Inferior parietal cortex (tissue), 1 donor: ENCODE measurements at regions not wholly inside any gene's neighbourhood (a gene's known extent, or its start where the extent isn't known, plus 50 kb on each side); places are given as distances from the start of the nearest gene placed in this dataset.
"Not testable (repeated sequence)": the region's sequence is repeated elsewhere in the genome, so short reads cannot be mapped to it uniquely, and the experiment has no call there.

Experiments
- DNase-seq: peaks from one replicate; pipeline ENCODE4 v3.0.0-alpha.2; 2016; ENCODE audit errors: extremely low spot score

- no peak for DNase-seq
These were observed 426.4 kb downstream of the PDGFC start for GRCh38 chr4:156545003-156545785.

DNA sequence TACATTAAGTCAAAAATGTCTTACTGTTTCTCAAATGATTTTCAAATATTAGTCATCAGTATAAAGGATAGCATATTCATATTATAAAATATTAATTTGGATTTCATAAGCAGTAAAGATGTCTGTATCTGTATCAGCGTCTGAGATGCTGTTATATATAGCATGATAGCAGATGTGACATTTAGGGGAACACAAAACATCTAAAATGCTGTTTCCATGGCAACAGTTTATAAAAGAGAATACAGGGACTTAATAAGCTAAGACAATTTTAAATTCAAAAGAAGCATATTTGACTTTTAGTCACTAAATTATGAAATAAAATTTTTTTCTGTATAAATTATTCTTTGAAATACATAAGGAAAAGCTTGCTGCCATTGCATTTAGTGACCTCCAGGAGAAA is 432.2 kb downstream of the PDGFC start:
- no peak for DNase-seq

DNA sequence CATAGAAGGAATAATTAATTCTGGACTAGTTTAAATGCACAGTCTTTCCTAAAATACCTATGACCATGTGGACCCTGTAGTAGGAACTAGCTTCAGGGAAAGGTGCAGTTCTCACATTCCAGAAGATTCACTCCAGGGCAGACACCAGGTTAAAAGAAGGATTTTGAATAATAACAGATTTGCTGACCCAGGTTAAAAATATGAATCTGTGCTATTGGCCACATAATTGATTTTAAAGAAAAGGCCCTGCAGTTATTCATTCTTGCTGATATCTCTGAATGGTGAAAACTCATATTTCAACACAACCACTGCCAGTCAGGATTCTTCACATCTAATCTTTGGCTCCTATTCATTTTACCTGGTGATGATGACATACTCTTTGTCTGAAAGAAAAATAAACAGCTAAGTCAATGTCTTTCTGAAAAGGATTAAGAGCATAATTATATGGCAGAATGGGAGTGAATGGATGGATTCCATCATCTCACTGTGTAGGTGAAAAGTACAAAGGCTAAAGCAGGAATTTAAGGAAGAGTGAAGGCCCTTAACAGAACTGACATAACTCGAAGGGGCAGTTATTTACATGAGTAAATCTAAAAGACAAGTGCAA is 432.8 kb downstream of the PDGFC start:
- no peak for DNase-seq

DNA sequence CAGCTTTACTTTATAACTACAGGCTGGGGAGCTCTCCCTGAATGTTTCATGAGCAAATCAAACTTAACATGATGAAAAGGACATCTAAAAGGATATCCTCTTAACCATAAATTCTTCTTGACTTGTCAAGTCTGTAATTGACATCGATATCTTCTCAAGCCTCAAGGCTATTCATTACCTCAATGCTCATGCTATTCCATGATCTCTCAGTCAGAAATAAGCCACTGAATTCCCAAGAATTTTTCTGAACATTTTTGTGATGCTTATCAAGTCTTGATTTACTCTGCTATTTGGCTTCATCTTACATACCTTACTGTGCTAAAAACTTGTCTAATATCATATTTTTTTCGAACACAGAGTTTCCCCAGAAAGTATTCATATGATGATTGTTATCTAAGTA is 433.4 kb downstream of the PDGFC start:
- no peak for DNase-seq

DNA sequence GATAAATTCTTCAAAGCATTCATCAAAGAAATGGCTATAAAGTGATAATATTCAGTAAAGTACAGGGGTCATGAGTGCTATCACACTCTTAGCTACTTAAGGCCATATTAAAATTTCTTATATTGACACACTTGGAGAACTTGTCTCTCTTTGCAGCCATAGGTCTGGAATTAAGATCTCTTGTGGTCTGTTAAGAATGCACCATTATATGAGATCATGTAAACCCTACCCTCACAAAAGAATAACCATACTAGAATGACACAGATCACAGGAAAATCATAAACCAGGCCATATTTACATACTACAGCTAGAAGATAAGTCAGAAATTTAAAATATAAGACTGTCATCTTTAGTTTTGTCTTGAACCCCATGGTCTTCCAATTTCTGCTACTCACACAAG is 434.3 kb downstream of the PDGFC start:
- no peak for DNase-seq

DNA sequence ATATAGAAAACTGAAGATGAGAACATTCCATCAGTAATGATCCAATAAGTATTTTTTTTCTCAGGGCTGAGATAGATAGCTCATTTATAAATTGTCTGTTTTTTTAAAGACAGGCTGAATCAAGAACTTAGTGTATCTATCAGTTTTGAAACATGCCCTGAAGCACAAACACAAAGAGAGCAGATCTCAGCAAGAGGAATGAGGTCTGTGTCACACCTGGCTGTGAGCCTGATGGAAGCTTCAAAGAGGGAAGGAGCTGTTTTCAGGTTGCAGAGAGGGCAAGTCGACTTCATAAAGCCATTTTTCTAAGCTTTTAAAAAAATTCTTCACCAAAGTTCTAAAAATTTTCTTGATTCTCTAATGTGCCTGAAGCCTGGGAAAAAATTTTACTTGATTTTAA is 434.9 kb downstream of the PDGFC start:
- no peak for DNase-seq

DNA sequence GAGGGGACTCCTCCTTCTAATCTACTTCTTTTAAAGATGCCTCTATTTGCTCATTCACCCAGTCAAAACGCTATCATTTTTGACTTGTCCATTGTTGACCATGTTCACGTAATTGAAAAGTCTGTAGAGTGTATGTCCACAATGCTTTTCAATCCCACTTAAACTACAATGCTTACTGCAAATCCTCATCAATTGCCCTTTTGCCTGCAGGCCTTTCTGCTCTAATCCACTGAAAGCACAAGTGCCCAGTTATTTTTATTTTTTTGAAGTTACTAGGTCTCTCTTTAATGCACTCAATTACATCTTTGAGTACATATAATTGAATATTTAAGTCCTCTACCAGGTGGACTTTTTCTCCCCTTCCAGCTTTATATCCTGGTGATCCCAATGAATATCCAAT is 437.4 kb downstream of the PDGFC start:
- DNase-seq, result no peak

DNA sequence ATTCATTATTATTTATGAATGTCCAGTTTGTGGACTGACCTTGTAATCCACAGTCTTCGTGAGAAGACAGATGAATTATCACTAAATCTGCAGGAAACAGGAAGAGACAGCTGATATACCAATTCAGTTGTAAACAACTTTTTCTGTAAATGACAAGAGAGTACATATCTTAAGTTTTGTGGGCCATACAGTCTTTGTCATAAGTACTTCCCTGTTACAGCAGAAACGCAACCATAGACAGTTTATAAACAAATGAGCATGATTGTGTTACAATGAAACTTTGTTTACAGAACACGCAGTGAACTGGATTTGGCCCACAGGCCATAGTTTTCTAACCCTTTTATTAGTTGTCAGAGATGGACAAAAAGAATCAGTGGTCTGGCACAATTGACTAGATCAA is 443.4 kb downstream of the PDGFC start:
- DNase-seq, result no peak

DNA sequence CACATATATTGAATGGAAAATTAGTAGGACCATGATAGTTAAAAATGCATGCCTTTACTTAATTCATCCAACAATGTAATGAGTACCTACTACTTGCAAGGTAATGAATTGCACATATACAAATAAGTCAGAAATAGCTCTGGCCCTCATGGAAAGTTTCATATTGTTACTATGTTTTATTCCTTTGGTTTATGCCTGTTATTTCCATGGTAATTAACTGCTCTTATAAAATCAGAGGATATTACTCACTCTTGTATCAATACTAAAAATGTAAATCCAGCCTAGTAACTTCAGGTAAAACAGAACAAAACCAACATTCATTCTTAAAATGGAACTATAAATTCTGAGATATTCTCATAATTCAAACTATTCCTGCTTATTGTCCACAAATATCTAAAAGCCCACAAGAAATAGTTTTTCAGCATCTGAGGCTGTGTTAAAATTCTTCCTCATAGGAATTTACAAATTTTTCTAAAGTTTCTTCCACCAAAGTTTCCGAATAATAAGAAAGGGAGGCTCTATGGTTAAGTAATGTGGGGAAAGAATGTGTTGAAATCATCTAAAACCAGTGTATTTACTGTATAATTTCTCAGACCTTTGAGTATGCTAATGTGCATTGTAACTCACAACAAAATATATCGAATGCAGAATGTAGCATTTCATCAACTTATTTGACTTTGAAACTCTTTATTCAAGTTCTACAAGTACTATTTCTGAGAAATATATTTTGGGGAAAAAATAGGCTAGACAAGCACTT is 444.2 kb downstream of the PDGFC start:
- DNase-seq, result no peak

- no peak for DNase-seq
These were observed 447.6 kb downstream of the PDGFC start for GRCh38 chr4:156523991-156524390.

DNA sequence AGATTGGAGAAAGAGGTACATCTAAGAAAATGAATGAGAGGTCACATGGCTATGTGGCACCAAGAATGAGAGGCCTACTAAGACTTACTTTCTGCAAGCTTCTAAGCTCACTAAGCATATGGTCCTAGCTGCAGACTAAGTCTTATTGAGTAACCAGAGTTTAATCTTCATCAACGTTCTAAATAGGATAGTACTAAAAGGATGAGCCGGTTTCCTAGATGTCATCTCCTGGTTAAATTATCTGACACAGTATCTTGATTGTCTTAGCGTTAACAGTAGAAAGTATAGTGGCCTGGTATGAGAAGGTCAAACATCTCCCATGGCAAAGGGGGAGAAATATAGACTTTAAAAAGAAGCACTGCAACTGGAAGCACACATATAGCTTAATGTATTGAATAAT is 448.1 kb downstream of the PDGFC start:
- DNase-seq, result no peak

GRCh38 chr4:156521631-156522030 is 450.0 kb downstream of the PDGFC start:
- DNase-seq, result no peak

DNA sequence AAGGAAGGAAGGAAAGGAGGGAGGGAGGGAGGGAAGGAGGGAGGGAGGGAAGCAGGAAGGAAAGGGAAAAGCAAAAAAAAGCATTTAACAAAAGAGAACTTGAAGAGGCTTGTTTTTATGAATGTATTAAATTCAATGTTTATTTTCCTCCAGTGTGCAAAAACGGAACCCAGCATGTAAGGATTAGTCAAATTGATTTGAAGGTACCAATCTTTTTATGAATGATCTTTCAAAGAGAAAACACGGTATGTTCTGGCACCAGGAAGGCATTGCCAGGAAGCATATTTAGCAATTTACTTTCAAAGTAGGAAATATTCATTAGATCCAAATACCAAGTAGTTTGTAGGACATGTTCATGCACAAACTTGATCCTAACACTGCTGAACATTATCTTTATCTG is 453.6 kb downstream of the PDGFC start:
- no peak for DNase-seq

DNA sequence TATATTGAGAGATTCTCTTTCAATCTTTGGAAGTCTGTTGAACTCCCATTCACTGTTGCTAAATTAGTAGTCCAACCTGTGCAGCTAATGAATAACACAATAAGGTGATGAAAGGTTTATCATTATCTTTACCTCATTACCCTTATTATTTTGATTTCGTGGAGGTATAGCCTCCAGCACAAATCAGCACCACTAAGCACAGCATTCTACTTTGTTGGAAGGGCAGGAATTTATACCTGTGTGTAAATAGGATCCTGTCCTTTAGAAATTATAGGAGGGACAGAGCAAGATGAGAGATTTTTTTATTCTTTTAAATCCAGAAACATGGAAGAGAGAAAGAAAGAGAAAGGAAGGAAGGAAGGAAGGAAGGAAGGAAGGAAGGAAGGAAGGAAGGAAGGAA is 454.1 kb downstream of the PDGFC start:
- DNase-seq, result no peak

DNA sequence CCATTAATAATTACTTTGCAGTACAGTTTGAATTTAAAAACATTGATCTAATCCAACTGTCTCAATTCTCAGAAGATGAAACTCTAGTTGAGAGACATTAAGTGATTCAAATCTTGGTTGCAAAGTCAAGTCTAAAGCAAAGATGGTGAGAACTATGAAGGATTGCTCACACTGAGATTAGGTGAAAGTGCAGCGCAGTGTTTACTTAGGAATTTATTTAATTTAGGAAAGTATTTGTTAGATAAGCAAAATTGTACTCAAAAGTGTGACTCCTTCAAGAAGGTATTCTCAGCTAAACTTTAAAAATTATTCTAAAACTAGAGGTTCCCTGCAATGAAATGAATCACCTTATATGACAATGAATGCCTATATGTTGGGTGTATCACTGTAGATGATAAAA is 454.9 kb downstream of the PDGFC start:
- no peak for DNase-seq

GRCh38 chr4:156515295-156515694 is 456.3 kb downstream of the PDGFC start:
- DNase-seq, result no peak

DNA sequence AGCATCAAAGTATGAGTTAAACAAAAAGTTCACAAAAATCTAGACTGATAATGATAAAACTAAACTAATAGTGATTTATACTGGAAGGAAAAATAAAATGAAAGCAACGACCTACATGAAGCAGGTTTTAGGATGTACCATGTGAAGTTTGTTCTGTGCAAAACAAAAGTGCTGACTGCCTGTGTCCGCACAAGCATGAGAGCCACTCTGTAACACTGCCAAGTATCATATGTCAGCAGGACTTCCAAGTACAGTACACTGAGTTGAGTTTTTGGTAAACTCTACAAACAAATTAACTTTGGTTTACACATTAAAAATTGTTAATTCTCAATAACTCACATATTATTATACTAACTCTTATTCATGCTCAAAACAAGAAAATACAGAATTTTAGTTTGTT is 459.0 kb downstream of the PDGFC start:
- DNase-seq, result no peak

DNA sequence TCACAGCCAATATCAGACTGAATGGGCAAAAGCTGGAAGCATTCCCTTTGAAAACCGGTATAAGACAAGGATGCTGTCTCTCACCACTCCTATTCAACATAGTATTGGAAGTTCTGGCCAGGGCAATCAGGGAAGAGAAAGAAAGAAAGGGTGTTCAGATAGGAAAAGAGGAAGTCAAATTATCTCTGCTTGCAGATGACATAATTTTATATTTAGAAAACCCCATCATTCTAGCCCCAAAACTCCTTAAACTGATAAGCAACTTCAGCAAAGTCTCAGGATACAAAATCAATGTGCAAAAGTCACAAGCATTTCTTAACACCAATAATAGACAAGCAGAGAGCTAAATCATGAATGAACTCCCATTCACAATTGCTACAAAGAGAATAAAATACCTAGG is 461.7 kb downstream of the PDGFC start:
- not testable (repeated sequence) for DNase-seq

GRCh38 chr4:156505341-156505955 is 466.2 kb downstream of the PDGFC start:
- DNase-seq, result no peak

DNA sequence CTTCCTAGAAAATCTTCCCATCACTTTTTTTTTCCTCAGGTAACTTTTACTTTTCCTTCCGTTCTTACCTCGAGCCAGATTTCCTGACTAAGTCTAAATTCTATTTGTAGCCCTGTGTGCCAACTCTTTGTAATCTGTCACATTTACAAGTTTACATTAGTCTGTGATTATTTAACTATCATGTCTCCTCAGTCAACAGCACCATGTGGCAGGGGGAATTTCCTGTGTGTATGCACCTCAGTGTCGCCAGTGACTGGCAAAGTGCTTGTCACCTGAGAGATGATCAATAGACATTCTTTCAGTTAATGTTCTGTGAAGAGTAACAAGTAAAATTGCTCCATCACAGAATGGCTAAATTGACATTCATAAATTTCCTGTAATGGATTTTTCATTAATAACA is 468.5 kb downstream of the PDGFC start:
- no peak for DNase-seq

DNA sequence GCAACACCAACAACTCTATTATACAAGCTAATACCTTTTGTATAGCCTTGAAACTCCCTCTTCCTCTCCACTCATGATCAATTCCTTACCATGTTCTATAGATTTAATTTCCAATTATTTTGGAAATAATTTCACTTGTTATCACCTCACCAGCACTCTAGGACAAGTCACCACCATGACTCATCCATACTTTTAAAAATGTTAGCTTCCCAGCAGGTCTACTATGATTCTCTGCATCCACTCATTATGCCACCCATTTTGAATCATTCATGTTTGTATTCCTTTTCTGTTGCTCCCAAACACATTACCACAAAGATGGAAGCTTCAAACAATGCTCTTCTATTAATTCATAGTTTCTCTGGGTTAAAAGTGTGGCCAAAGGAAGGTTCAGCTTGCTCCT is 469.6 kb downstream of the PDGFC start:
- no peak for DNase-seq

- DNase-seq, result no peak
These were observed 471.9 kb downstream of the PDGFC start for GRCh38 chr4:156499684-156500083.

DNA sequence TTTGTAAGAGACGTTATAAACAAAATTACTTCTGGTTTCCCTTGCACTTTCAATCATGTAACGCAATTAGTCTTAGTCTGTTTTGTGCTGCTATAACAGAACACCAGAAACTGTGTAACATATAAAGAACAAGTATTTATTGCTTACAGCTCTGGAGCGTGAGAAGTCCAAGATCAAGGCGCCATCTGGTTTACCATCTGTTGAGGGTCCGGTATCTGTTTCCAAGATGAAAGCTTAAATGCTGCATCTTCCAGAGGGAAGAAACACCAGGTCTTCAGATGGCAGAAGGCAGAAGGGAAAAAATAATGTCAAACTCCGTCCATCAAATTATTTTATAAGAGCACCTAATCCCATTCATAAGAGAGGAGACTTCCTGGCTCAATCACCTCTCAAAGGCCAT is 474.1 kb downstream of the PDGFC start:
- DNase-seq, result no peak
